ENCODE measurements at regions not wholly inside any gene's neighbourhood (a gene's known extent, or its start where the extent isn't known, plus 50 kb on each side); places are given as distances from the start of the nearest gene placed in this dataset.
"Not testable (repeated sequence)": the region's sequence is repeated elsewhere in the genome, so short reads cannot be mapped to it uniquely, and the experiment has no call there.

DNA sequence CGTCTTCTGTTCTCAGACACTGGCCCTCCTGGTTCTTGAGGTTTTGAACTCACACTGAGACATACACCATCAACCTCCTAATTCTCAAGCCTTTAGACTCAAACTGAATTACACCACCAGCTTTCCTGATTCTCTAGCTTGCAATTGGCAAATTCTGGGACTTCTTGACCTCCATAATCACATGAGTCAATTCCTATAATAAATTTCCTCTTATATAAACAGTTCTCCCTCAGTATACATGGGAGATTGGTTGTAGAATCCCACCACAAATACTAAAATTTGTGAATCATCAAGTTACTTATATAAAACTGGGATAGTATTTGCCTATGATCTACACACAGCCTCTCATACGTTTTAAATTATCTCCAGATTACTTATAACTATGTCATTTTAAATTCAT is 162.2 kb downstream of the DIO2 start:
- intact Hi-C loops (cut with DNase I), result no loop called here
- DNase-seq (no peak), ATAC-seq (no peak)
- Histone ChIP-seq H3K27me3 (no peaks in the 10 kb centered on the region), H3K36me3 (no peaks in the 10 kb centered on the region), H3K4me1 (no peaks in the 10 kb centered on the region), H3K4me3 (no peak overlapping the region), H3K9me3 (no peaks in the 10 kb centered on the region), H3K27ac (no peak overlapping the region)
- 59% methylated on average over 2 of the region's 2 CpGs for WGBS (ENCODE audit: insufficient coverage, low coverage, low lambda C conversion rate, missing lambda C conversion rate)
- no peak for TF ChIP-seq POLR2A (IDR thresholded peaks at IDR 0.05)
- TF ChIP-seq, protein P1, sequence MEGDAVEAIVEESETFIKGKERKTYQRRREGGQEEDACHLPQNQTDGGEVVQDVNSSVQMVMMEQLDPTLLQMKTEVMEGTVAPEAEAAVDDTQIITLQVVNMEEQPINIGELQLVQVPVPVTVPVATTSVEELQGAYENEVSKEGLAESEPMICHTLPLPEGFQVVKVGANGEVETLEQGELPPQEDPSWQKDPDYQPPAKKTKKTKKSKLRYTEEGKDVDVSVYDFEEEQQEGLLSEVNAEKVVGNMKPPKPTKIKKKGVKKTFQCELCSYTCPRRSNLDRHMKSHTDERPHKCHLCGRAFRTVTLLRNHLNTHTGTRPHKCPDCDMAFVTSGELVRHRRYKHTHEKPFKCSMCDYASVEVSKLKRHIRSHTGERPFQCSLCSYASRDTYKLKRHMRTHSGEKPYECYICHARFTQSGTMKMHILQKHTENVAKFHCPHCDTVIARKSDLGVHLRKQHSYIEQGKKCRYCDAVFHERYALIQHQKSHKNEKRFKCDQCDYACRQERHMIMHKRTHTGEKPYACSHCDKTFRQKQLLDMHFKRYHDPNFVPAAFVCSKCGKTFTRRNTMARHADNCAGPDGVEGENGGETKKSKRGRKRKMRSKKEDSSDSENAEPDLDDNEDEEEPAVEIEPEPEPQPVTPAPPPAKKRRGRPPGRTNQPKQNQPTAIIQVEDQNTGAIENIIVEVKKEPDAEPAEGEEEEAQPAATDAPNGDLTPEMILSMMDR (IDR thresholded peaks at IDR 0.05), result no peak

DNA sequence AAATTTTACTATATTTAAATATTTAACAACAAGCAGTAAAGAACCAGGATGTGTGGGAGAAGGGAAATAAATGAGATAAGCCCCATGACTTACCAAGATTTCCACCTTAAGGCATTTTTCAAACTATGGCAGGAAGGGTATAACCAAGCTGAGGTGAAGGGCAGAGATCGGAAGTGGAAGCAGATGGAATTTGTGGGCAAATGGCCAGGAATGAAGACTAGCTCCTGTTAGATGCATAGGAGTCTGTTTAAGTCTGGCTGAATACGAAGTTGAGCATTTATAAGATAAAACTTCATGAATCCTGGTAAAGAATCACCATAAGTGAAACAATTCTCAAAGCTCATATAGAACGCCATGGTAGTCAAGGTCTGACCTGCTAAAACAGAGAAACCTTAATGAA is 163.5 kb downstream of the DIO2 start:
- WGBS (ENCODE audit: insufficient coverage, low coverage, low lambda C conversion rate, missing lambda C conversion rate), result 77% methylated on average over 3 of the region's 3 CpGs
- DNase-seq (no peak), ATAC-seq (no peak)

DNA sequence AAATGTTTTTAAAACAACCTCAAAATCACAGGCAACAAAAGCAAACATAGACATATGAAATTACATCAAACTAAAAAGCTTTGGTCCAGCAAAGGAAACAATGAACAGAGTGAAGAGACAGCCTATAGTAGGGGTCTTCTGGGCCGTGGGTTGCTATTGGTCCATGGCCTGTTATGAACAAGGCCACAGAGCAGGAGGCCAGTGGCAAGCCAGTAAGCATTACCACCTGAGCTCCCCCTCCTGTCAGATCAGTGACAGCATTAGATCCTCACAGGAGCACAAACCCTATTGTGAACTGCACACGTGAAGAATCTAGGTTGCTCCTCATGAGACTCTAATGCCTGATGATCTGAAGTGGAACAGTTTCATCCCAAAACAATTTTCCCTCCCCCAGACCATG is 174.0 kb downstream of the DIO2 start:
- no peak for ATAC-seq
- Histone ChIP-seq H3K4me1 (no peaks in the 10 kb centered on the region), H3K9me3 (no peaks in the 10 kb centered on the region), H3K27ac (no peak overlapping the region), H3K4me3 (no peak overlapping the region), H3K36me3 (no peaks in the 10 kb centered on the region), H3K27me3 (no peaks in the 10 kb centered on the region)
- intact Hi-C loops (cut with DNase I), result no loop called here
- TF ChIP-seq POLR2A (IDR thresholded peaks at IDR 0.05), result no peak
- TF ChIP-seq, protein P1 (IDR thresholded peaks at IDR 0.05), result no peak
- no peak for DNase-seq
- 43% methylated on average over 1 of the region's 2 CpGs for WGBS (ENCODE audit: insufficient coverage, low coverage, low lambda C conversion rate, missing lambda C conversion rate)

More for the DNA sequence above, 163.5 kb downstream of the DIO2 start:
- Histone ChIP-seq H3K4me3 (no peak overlapping the region), H3K27me3 (no peaks in the 10 kb centered on the region), H3K27ac (no peak overlapping the region), H3K36me3 (no peaks in the 10 kb centered on the region), H3K4me1 (no peaks in the 10 kb centered on the region), H3K9me3 (no peaks in the 10 kb centered on the region)
- TF ChIP-seq, protein P1 (IDR thresholded peaks at IDR 0.05), result no peak
- TF ChIP-seq POLR2A (IDR thresholded peaks at IDR 0.05), result no peak
- intact Hi-C loops (cut with DNase I), result no loop called here

DNA sequence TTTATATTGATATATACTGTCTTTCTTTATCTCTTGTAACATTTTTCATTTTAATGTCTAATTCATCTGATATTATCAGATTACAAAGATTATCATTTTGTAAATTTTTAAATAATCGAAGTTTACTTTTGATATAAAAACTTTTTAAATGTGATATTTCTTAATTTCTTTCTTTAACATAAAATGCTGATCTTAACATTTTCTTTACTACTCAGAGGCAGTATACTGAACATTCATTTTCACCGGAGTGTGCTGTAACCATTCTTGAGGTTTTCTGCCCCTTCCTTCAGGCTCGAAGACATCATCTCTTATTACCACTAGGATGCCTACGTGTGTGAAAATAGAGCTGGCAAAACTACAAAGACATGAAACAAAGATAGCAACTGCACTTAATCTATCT is 186.9 kb downstream of the DIO2 start:
- Histone ChIP-seq H3K4me3 (no peak overlapping the region), H3K9me3 (no peaks in the 10 kb centered on the region), H3K36me3 (no peaks in the 10 kb centered on the region), H3K27ac (no peak overlapping the region), H3K4me1 (no peaks in the 10 kb centered on the region), H3K27me3 (no peaks in the 10 kb centered on the region)
- no peak for DNase-seq
- ATAC-seq, result no peak
- intact Hi-C loops (cut with DNase I), result no loop called here
- 74% methylated on average over 4 of the region's 4 CpGs for WGBS (ENCODE audit: insufficient coverage, low coverage, low lambda C conversion rate, missing lambda C conversion rate)
- TF ChIP-seq, protein P1 (IDR thresholded peaks at IDR 0.05), result no peak
- no peak for TF ChIP-seq POLR2A (IDR thresholded peaks at IDR 0.05)

DNA sequence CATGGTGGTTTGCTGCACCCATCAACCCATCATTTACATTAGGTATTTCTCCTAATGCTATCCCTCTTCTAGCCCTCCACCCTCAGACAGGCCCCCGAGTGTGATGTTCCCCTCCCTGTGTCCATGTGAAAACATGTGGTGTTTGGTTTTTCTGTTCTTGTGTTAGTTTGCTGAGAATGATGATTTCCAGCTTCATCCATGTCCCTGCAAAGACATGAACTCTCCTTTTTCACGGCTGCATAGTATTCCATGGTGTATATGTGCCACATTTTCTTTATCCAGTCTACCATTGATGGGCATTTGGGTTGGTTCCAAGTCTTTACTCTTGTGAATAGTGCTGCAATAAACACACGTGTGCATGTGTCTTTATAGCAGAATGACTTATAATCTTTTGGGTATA is 192.8 kb downstream of the DIO2 start:
- H3K27me3 ChIP-seq; DNase-seq; H3K4me3 ChIP-seq; H3K36me3 ChIP-seq; intact Hi-C loops (cut with DNase I); H3K27ac ChIP-seq; ATAC-seq; H3K4me1 ChIP-seq; H3K9me3 ChIP-seq: not testable (repeated sequence)
- 57% methylated on average over 3 of the region's 3 CpGs for WGBS (ENCODE audit: insufficient coverage, low coverage, low lambda C conversion rate, missing lambda C conversion rate)
